HG02623 (cell line): ENCODE measurements at regions not wholly inside any gene's neighbourhood (a gene's known extent, or its start where the extent isn't known, plus 50 kb on each side); places are given as distances from the start of the nearest gene placed in this dataset.

Source experiments
- ATAC-seq: cut with Tn5 transposase; IDR thresholded peaks from one replicate; pipeline ENCODE4 v1.9.1; 2021; ENCODE audit warnings: moderate library complexity; ENCODE audit not compliant: unreplicated experiment

- ATAC-seq = no peak
Observed at GRCh38 chr3:70849911-70850699, 537.7 kb upstream of the MDFIC2 start.

GRCh38 chr3:70840106-70840870, 527.9 kb upstream of the MDFIC2 start:
- ATAC-seq = no peak

DNA sequence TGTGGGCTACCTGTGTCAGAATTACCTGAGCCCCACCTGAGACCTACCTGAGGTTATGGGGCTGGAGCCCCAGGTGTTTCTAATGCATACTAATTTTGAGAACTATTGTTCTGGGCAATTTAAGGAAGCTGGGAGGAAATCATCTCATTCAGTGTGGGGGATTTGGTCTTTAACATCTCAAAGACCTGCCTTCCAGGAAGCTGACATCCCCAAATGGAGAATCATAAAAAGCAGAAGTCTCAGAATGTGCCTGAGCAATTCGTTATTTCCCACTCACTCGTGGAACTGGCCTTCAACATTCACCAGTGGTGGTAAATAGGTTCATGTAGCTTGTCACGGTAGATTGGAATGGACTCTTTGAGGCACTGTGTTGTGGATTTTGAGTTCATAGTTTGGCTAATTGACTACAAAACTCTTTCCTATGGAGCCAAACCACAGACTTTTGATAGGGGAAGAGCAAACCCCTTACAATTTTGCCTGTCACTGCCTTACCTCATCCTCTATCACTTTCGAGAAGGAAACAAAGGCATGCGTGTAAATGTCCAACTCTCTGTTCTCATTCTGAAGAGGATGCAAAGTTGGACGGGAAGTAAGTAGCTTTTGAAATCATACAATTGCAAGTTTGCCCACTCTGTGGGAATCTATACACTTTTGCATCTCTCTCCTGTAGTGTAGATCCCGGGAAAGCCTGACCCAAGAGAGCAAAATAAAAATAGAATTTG, 521.0 kb upstream of the MDFIC2 start:
- ATAC-seq = no peak

DNA sequence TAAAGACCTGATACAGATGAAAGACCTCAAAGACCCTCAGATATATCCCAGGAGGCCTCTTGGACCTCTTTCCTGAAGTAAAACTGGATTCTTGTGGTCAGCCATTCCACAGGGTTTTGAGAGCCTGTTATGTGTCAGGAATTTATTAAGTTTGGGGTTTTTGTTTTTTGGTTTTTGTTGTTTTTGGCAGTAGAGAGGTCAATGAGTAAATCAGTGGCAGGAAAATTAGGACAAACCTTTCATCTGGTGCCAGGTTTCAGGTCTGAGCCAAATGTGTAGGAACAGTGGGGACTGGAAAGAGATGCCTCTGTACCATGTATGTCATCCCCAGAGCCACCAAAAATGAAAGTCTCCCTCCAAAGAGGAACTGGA, 520.4 kb upstream of the MDFIC2 start:
- ATAC-seq = no peak

DNA sequence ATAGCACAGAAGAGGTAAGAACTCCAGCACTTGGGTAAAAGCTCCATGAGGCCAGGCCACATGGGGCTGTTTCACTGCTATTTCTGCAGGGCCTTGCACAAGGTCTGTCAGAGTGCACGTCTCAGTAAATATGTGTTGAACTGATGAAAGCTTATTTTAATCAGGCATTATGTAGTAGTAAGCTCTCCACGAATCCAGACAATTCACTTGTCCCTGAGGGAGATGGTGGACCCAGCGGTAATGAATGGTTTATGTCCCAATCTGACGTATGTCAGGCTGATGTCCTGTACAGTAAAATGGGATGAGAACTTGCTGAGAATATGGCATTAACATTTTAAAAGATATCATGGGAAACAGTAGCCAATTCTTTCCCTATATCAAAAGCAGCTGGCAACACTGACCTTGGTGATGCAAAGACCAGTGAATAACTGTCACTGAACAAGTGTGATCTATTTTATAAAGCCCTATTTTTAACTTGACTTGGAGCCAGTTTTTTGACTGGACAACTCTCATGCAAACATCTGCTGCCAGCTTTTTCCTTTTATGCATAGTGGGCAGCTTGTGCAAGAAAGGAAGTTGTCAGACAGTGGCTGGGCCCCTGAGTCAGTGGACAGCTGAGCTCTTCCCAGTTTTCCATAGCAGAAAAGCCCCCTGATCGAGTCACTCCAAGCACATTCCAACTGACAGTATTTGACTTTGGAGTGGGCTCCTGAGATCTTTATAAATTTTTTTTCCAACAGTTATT, 519.8 kb upstream of the MDFIC2 start:
- ATAC-seq = no peak

DNA sequence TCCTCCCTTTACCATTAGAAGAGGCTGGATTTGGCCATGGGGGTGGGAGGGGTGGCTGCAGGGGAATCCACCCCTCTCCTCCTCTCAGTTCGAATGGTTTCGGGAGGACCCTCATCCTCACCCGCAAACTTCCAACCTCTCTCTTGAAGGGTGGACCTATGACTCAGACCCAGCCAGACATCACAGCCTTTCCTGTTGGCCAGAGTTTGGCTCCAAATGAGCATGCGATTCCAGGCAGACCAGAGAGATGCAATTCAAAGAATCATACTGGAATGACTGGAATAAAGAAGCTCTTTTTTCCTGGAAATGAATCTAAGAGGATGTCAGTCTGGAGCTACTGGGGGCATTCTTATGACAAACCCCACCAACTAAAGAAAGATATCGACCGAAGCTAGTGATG, 516.7 kb upstream of the MDFIC2 start:
- no peak for ATAC-seq

- ATAC-seq = no peak
Observed at GRCh38 chr3:70824773-70825172, 512.3 kb upstream of the MDFIC2 start.

DNA sequence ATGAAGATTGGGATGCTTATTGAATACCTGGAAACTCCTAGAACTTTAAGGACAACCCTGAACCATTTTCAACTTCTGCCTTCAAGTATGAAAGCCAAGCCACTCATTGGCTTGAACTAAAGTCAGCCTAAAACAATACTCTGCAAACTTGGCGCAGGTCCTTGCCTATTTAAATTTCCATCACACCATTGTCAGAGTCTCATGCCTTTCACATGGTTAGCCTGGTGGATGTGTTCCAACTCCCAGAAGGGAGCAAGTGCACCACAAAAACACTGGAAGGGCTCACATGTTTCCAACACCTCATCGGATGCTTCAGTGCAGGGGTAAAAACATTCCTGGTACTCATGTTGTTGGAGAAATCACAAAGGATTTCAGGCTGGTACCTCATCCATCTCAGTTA, 511.6 kb upstream of the MDFIC2 start:
- no peak for ATAC-seq

DNA sequence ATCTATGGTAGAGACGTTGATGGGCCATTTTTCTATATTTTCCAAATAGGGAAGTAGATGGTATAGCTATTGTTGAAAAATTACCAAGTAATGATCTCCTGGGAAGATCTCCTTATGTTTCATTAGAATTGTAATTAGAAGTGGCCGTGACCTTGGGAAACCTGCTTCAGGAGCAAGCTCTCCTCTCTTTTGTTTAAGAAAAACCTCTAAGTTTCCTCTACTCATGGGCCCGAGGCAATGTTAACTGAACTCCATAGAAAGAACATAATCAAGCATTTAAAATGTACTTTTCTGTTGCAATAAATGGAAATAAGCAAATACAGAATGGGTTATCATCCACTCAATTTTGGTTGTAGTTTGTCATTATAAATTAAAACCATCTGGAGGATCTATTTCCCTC, 511.2 kb upstream of the MDFIC2 start:
- no peak for ATAC-seq

DNA sequence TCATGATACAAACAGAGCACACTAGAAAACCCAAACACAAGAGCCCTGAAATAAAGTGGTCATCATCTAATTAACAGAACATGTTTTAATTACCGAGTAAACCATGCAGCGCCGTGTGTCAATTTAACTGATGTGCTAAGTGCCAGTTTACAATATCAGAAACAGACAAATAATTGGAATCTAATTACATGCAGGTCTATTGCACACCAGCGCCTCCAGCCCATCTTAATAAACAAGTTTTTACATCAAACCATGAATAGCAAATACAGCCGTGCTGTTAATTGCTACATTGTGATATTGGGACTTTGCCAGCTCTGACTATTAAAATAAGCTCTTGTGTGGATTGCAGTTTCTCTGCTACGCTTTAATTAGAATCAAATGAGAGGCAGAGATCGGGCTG, 510.2 kb upstream of the MDFIC2 start:
- no peak for ATAC-seq

- ATAC-seq = no peak
Observed at GRCh38 chr3:70821602-70822001, 509.2 kb upstream of the MDFIC2 start.

DNA sequence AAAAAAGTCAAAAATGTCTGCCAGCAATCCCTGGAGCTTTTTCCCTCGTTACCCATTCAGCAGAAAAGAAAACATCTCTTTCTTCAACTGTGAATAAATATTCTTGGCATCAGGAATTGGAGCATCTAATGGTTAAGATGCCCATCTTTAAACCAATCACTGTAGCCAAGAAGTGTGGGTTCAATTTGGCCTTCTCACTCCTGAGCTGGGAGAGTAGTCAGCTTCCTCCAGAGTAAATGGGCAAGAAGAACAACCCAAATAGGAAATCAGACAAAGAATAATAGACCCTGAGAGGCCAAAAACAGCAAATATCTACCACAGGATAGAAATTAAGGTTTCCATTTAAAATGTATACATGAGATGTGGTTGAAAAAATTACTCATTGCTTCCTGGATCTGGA, 508.0 kb upstream of the MDFIC2 start:
- no peak for ATAC-seq

DNA sequence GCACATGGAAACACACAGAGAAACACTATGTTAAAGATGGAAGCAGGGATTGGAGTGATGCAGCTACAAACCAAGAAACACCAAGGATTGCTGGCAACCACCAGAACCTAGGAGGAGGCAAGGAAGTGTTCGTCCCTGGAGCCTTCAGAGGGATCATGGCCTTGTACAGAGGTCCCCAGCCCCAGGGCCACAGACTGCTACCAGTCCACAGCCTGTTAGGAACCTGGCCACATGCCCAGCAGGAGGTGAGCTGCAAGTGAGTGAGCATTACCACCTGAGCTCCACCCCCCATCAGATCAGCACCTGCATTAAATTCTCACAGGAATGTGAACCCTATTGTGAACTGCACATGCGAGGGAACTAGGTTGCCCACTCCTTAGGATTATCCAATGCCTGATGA, 505.7 kb upstream of the MDFIC2 start:
- no peak for ATAC-seq

DNA sequence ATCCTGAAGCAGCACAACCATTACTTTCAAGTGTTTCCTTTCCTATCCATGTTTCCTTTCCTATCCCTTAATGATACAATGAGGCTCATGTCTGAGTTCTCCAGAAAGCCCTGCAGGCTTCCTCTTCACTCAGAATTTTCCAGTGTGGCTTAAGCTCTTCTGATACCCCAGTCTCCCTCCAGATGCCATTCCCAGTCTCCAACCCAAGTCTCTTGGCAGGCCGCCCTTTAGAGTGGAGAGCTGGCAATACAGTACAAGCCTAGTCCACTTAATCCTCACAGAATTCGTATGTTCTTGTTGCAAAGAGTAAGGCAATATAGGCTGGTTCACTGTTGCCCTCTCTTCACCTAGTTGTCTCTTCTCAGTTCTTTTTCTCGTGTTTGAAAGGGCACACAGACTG, 503.9 kb upstream of the MDFIC2 start:
- no peak for ATAC-seq

DNA sequence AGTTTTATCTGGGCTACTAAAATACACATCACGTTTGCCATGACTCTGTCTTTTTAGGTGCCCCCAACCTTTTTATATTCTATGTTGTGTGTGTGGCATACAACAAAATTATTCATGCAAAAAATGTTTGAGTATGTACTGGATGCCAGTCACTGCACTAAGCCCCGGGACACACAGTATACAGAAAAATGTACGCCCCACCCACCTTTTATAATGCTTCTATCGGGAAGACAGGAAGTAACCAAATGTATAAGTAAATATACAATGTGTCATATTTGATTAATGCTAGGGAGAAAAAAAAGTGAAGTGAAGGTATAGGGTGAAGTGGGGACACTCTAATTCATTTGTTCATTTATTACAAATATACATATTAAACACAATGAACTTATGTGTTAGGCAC, 503.4 kb upstream of the MDFIC2 start:
- ATAC-seq = no peak

DNA sequence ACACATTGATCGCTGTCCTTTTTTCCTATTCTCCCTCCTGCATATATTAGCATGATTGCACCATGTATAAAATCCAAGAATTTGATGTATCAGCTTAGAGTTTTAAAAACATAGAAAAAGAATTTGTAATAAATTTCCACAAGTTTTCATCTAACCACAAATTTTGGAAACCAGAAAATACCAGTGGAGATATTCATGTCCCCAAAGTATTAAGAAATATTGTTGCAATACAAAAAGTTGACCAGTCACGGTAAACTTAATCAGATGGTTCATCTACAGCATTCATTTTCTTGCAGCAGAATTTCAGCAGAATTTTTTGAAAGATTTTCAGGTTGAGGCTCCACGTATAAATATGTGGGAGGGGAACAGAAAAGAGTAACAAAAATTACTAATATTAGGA, 500.9 kb upstream of the MDFIC2 start:
- no peak for ATAC-seq

- no peak for ATAC-seq
Observed at GRCh38 chr3:70811880-70812279, 499.4 kb upstream of the MDFIC2 start.

- no peak for ATAC-seq
Observed at GRCh38 chr3:70808881-70809280, 496.4 kb upstream of the MDFIC2 start.

DNA sequence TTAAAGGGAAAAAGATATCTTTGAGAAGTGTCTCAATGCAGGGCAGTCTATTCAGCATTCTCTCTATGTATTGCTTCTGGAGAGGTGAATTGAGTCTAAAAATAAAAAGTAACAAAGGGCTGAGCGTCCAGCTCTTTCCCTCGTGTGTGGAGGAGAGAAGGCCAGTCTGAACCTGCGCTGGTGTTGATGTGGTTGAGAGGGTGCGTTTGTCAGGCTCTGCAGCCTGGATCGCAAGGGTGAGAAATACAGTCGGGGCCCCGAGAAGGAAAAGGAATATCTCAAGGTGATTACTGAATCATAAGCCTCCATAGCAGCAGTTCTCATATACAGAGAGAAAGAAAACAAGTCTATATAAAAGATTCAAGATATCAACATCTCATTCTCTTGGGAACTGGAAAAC, 494.1 kb upstream of the MDFIC2 start:
- no peak for ATAC-seq

- no peak for ATAC-seq
Observed at GRCh38 chr3:70806021-70806420, 493.6 kb upstream of the MDFIC2 start.
